HG03060 (cell line): ENCODE measurements at regions not wholly inside any gene's neighbourhood (a gene's known extent, or its start where the extent isn't known, plus 50 kb on each side); places are given as distances from the start of the nearest gene placed in this dataset.
"Not testable (repeated sequence)": the region's sequence is repeated elsewhere in the genome, so short reads cannot be mapped to it uniquely, and the experiment has no call there.

Source experiments
- ATAC-seq: cut with Tn5 transposase; IDR thresholded peaks from one replicate; pipeline ENCODE4 v1.9.1; 2021; ENCODE audit warnings: low read depth, moderate number of reproducible peaks; ENCODE audit not compliant: unreplicated experiment

GRCh38 chr1:185409763-185410528, 92.9 kb upstream of the IVNS1ABP start:
- no peak for ATAC-seq

GRCh38 chr1:185409345-185409744, 92.3 kb upstream of the IVNS1ABP start:
- no peak for ATAC-seq

- ATAC-seq, result no peak
Observed at GRCh38 chr1:185408700-185409270, 91.7 kb upstream of the IVNS1ABP start.

- ATAC-seq, result no peak
Observed at GRCh38 chr1:185406691-185407009, 89.6 kb upstream of the IVNS1ABP start.

GRCh38 chr1:185406006-185406690, 89.1 kb upstream of the IVNS1ABP start:
- ATAC-seq, result no peak

GRCh38 chr1:185404907-185405568, 88.0 kb upstream of the IVNS1ABP start:
- no peak for ATAC-seq

GRCh38 chr1:185404291-185404690, 87.2 kb upstream of the IVNS1ABP start:
- no peak for ATAC-seq

GRCh38 chr1:185402930-185403329, 85.9 kb upstream of the IVNS1ABP start:
- ATAC-seq, result no peak

GRCh38 chr1:185401019-185401418, 84.0 kb upstream of the IVNS1ABP start:
- no peak for ATAC-seq

- ATAC-seq, result no peak
Observed at GRCh38 chr1:185400052-185400451, 83.0 kb upstream of the IVNS1ABP start.

GRCh38 chr1:185398599-185398998, 81.6 kb upstream of the IVNS1ABP start:
- ATAC-seq, result no peak

GRCh38 chr1:185398022-185398421, 81.0 kb upstream of the IVNS1ABP start:
- ATAC-seq, result no peak

- ATAC-seq, result no peak
Observed at GRCh38 chr1:185397183-185397582, 80.1 kb upstream of the IVNS1ABP start.

GRCh38 chr1:185396126-185396525, 79.1 kb upstream of the IVNS1ABP start:
- no peak for ATAC-seq

- no peak for ATAC-seq
Observed at GRCh38 chr1:185393815-185394214, 76.8 kb upstream of the IVNS1ABP start.

GRCh38 chr1:185393205-185393604, 76.2 kb upstream of the IVNS1ABP start:
- no peak for ATAC-seq

- ATAC-seq, result no peak
Observed at GRCh38 chr1:185388815-185389214, 71.8 kb upstream of the IVNS1ABP start.

GRCh38 chr1:185388346-185388745, 71.3 kb upstream of the IVNS1ABP start:
- ATAC-seq, result no peak

- no peak for ATAC-seq
Observed at GRCh38 chr1:185385991-185386390, 68.9 kb upstream of the IVNS1ABP start.

- not testable (repeated sequence) for ATAC-seq
Observed at GRCh38 chr1:185383805-185384204, 66.8 kb upstream of the IVNS1ABP start.

- no peak for ATAC-seq
Observed at GRCh38 chr1:185377831-185378230, 60.8 kb upstream of the IVNS1ABP start.
